Stomach (tissue), 8 donors: ENCODE measurements at regions not wholly inside any gene's neighbourhood (a gene's known extent, or its start where the extent isn't known, plus 50 kb on each side); places are given as distances from the start of the nearest gene placed in this dataset.

Source experiments
- DNase-seq, 2 donors: peaks; one replicate each; pipeline versions ENCODE4 v3.0.0 to v3.0.0-alpha.2; 2013 to 2019
- H3K27ac ChIP-seq, 5 donors: fragments of 200-600 bp in 4 of 5; sonication (generic) in 4 of 5; one replicate each; pipeline ENCODE4 v1.5.1; 2013 to 2019; ENCODE audit warnings: mild to moderate bottlenecking in 1 of 5, moderate library complexity in 1 of 5
- H3K27me3 ChIP-seq, 3 donors: fragments of 200-600 bp; sonication (generic); one replicate each; pipeline ENCODE4 v1.5.1; 2017 to 2019; ENCODE audit warnings: mixed run types in 1 of 3
- H3K36me3 ChIP-seq, 4 donors: fragments of 200-600 bp; sonication (generic); 1 replicate in 3 of 4; 2 replicates in 1 of 4; pipeline ENCODE4 v1.5.1; 2016 to 2019
- H3K4me1 ChIP-seq, 4 donors: fragments of 200-600 bp; sonication (generic); one replicate each; pipeline ENCODE4 v1.5.1; 2016 to 2019
- H3K4me3 ChIP-seq, 4 donors: fragments of 200-600 bp; sonication (generic) in 3 of 4; one replicate each; pipeline ENCODE4 v1.5.1; 2016 to 2019; ENCODE audit warnings: mild to moderate bottlenecking in 1 of 4
- H3K9me3 ChIP-seq, 4 donors: fragments of 200-600 bp; sonication (generic); one replicate each; pipeline ENCODE4 v1.5.1; 2016 to 2019
- CTCF ChIP-seq, 7 experiments: fragments of 450-650 bp in 4 of 7; fragments of 200-600 bp in 3 of 7; sonication (generic) in 3 of 7; IDR thresholded peaks; one replicate each; pipeline ENCODE4 v1.5.1; 2016 to 2019; ENCODE audit warnings: antibody characterized with exemption in 7 of 7, control low read depth in 2 of 7, mild to moderate bottlenecking in 1 of 7
- EP300 ChIP-seq: sonication (generic); formaldehyde crosslinking; IDR thresholded peaks from one replicate; pipeline ENCODE4 v1.6.1; 2017; ENCODE audit warnings: antibody characterized with exemption
- POLR2A ChIP-seq, 4 donors: fragments of 450-650 bp; IDR thresholded peaks; one replicate each; pipeline ENCODE4 v1.6.1; 2016; ENCODE audit warnings: antibody characterized with exemption in 4 of 4, control low read depth in 2 of 4, mild to moderate bottlenecking in 1 of 4, moderate library complexity in 1 of 4
- POLR2AphosphoS5 ChIP-seq, 3 donors: sonication (generic); formaldehyde crosslinking; IDR thresholded peaks; one replicate each; pipeline ENCODE4 v1.6.1; 2016; ENCODE audit warnings: antibody characterized with exemption in 3 of 3
- WGBS, 5 donors: extraction: QIAGEN DNeasy Blood & Tissue Kit in 3 of 5; methylation state at CpG; one replicate each; pipeline versions ENCODE4 v1.1.5 to v1.1.7; 2013 to 2018; 5-methylcytosine and 5-hydroxymethylcytosine counted together
- intact Hi-C: fragments of 100-400 bp; cut with DNase I; formaldehyde crosslinking; loops from one replicate; pipeline ENCODE4 v1.15.1; 2023; ENCODE audit warnings: low total_unique reads
- donor health status: healthy with polysubstance abuse.
- donor health status: Bipolar disorder and iron deficiency.
- donor health status: healthy.

- peaks cover 7 to 14% (median 10%) of the 10 kb centered on the region in 4 donors for H3K4me1 ChIP-seq
- DNase-seq = peak in 1 of 2 donors; percentile 11
- 64 to 74% (median 66%) methylated on average over 10 to 12 of the region's 12 CpGs for WGBS, 5 donors
- H3K4me3 ChIP-seq = no peak overlapping the region
- TF ChIP-seq EP300 (no peak), POLR2AphosphoS5 (IDR thresholded peaks at IDR 0.05) (no peak), POLR2A (IDR thresholded peaks at IDR 0.05) (no peak), CTCF (IDR thresholded peaks at IDR 0.05) (no peak)
- intact Hi-C loops = no loop called here
- H3K27ac ChIP-seq = peak overlapping the region in 1 of 5 donors; percentile 23
- no peaks in the 10 kb centered on the region for H3K36me3 ChIP-seq
- H3K27me3 ChIP-seq = no peaks in the 10 kb centered on the region
- H3K9me3 ChIP-seq = peaks cover 0 to 6% (median 5%) of the 10 kb centered on the region in 4 donors
These were observed 192.6 kb upstream of the CST7 start for GRCh38 chr20:24756292-24757025.

- TF ChIP-seq POLR2AphosphoS5 (IDR thresholded peaks at IDR 0.05) (no peak), POLR2A (IDR thresholded peaks at IDR 0.05) (no peak), EP300 (no peak), CTCF (IDR thresholded peaks at IDR 0.05) (no peak)
- H3K9me3 ChIP-seq = peaks cover 0 to 6% (median 5%) of the 10 kb centered on the region in 4 donors
- no peaks in the 10 kb centered on the region for H3K27me3 ChIP-seq
- H3K4me3 ChIP-seq = no peak overlapping the region
- WGBS, 5 donors = 90 to 95% (median 94%) methylated on average over 6 to 7 of the region's 7 CpGs
- intact Hi-C loops = no loop called here
- H3K4me1 ChIP-seq = no peaks in the 10 kb centered on the region
- peak in 1 of 2 donors; percentile 15 for DNase-seq
- H3K36me3 ChIP-seq = no peaks in the 10 kb centered on the region
- H3K27ac ChIP-seq = no peak overlapping the region
These were observed 187.6 kb upstream of the CST7 start for GRCh38 chr20:24761220-24762065.

GRCh38 chr20:24762371-24762770 is 186.7 kb upstream of the CST7 start:
- no peaks in the 10 kb centered on the region for H3K27me3 ChIP-seq
- DNase-seq = peak in 1 of 2 donors; percentile 1
- no peaks in the 10 kb centered on the region for H3K36me3 ChIP-seq
- H3K4me3 ChIP-seq = no peak overlapping the region
- 83 to 97% (median 92%) methylated on average over 3 of the region's 3 CpGs for WGBS, 5 donors
- no peaks in the 10 kb centered on the region for H3K4me1 ChIP-seq
- H3K9me3 ChIP-seq = peaks cover 0 to 6% (median 5%) of the 10 kb centered on the region in 4 donors
- TF ChIP-seq EP300 = no peak
- TF ChIP-seq CTCF (IDR thresholded peaks at IDR 0.05) = no peak
- no peak for TF ChIP-seq POLR2A (IDR thresholded peaks at IDR 0.05)
- TF ChIP-seq POLR2AphosphoS5 (IDR thresholded peaks at IDR 0.05) = no peak
- H3K27ac ChIP-seq = no peak overlapping the region
- intact Hi-C loops = no loop called here

- Histone ChIP-seq H3K4me1 (no peaks in the 10 kb centered on the region), H3K27me3 (no peaks in the 10 kb centered on the region), H3K9me3 (peaks cover 0 to 6% (median 5%) of the 10 kb centered on the region in 4 donors), H3K4me3 (no peak overlapping the region), H3K27ac (no peak overlapping the region), H3K36me3 (no peaks in the 10 kb centered on the region)
- no peak for TF ChIP-seq POLR2A (IDR thresholded peaks at IDR 0.05)
- TF ChIP-seq EP300 = no peak
- TF ChIP-seq POLR2AphosphoS5 (IDR thresholded peaks at IDR 0.05) = no peak
- no peak for TF ChIP-seq CTCF (IDR thresholded peaks at IDR 0.05)
- peak in 1 of 2 donors; percentile 14 for DNase-seq
- intact Hi-C loops = no loop called here
- WGBS, 5 donors = 81 to 85% (median 84%) methylated on average over 3 to 4 of the region's 4 CpGs
These were observed 186.2 kb upstream of the CST7 start for GRCh38 chr20:24762791-24763350.
